BJ (cell line): ENCODE measurements at regions not wholly inside any gene's neighbourhood (a gene's known extent, or its start where the extent isn't known, plus 50 kb on each side); places are given as distances from the start of the nearest gene placed in this dataset.

Experiments
- CTCF ChIA-PET: fragments of 350-600 bp; formaldehyde crosslinking; extraction: SDS; loops from one replicate; lab custom pipeline; 2021; ENCODE audit warnings: antibody characterized with exemption, inconsistent platforms; lab: Yijun Ruan, JAX
- POLR2A ChIA-PET: fragments of 300-600 bp; sonication (Branson Sonifier 250); formaldehyde crosslinking; extraction: SDS; loops from one replicate; lab custom pipeline; 2021; ENCODE audit warnings: antibody characterized with exemption; lab: Charles Lee
- DNase-seq: peaks from one replicate; pipeline ENCODE4 v3.0.0-alpha.2; 2011; ENCODE audit warnings: low read depth
- H3K27me3 ChIP-seq: 2 replicates; pipeline ENCODE4 v1.6.0; 2011; ENCODE audit warnings: low read length; ENCODE audit not compliant: control insufficient read depth, insufficient read depth
- H3K36me3 ChIP-seq: 2 replicates; pipeline ENCODE4 v1.5.1; 2011; ENCODE audit warnings: low read length; ENCODE audit not compliant: control insufficient read depth, insufficient read depth
- H3K4me3 ChIP-seq: 2 replicates; pipeline ENCODE4 v1.5.1; 2011; ENCODE audit warnings: low read depth, mild to moderate bottlenecking, control low read depth, low read length
- TF ChIP-seq, protein P1 (sequence below): IDR thresholded peaks from 2 replicates; pipeline ENCODE4 v1.5.1; 2011; ENCODE audit warnings: low read depth, mild to moderate bottlenecking, control low read depth, inconsistent platforms, low read length, moderate library complexity; ENCODE audit not compliant: insufficient read depth

DNA sequence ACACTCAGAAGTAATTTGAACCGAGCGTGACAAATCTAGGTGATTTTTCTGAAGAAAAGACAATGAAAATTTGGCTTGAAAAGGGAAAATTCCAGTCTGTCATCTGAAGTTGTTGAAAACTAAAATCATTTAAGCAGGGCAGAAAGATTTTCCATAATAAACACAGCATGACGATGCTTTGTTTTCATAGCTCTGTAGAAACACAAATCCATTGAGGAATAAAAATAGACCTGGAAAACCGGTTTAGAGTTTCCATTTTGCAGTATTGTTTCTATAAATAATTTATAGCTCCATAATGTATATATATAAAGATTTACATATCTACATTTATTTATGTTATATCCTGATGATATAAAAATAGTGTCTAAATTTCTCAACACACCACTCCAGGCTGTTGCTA is 1918.5 kb upstream of the FLRT2 start:
- Histone ChIP-seq H3K4me3 (no peak overlapping the region), H3K27me3 (no peaks in the 10 kb centered on the region), H3K36me3 (no peaks in the 10 kb centered on the region)
- POLR2A ChIA-PET: no interaction called here
- DNase-seq: no peak
- TF ChIP-seq, protein P1, sequence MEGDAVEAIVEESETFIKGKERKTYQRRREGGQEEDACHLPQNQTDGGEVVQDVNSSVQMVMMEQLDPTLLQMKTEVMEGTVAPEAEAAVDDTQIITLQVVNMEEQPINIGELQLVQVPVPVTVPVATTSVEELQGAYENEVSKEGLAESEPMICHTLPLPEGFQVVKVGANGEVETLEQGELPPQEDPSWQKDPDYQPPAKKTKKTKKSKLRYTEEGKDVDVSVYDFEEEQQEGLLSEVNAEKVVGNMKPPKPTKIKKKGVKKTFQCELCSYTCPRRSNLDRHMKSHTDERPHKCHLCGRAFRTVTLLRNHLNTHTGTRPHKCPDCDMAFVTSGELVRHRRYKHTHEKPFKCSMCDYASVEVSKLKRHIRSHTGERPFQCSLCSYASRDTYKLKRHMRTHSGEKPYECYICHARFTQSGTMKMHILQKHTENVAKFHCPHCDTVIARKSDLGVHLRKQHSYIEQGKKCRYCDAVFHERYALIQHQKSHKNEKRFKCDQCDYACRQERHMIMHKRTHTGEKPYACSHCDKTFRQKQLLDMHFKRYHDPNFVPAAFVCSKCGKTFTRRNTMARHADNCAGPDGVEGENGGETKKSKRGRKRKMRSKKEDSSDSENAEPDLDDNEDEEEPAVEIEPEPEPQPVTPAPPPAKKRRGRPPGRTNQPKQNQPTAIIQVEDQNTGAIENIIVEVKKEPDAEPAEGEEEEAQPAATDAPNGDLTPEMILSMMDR: no peak
- CTCF ChIA-PET: no interaction called here

DNA sequence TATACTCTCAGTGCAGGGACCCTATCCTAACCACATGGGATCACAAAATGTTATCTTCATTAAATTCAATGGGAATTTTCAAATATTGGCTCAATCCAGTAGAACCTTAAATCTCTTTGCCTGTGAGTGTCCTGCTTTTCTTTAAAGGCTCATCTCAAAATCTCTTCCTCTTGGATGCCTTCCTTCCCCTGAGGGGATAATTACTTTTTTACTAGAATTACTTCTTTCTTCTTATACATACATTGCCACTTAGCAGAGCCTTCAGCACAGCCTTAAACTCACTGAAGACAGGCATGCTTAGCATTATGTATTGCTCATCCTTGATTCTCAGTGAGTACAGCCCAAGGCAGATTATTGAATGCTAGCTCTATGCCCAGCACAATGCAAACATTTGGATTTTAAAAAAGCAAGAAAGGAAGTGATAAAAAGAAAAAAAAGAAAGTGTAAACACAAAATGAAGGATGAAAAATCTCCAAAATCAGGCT is 1918.0 kb upstream of the FLRT2 start:
- TF ChIP-seq, protein P1: no peak
- CTCF ChIA-PET: no interaction called here
- Histone ChIP-seq H3K27me3 (no peaks in the 10 kb centered on the region), H3K36me3 (no peaks in the 10 kb centered on the region), H3K4me3 (no peak overlapping the region)
- no peak for DNase-seq
- POLR2A ChIA-PET: no interaction called here

DNA sequence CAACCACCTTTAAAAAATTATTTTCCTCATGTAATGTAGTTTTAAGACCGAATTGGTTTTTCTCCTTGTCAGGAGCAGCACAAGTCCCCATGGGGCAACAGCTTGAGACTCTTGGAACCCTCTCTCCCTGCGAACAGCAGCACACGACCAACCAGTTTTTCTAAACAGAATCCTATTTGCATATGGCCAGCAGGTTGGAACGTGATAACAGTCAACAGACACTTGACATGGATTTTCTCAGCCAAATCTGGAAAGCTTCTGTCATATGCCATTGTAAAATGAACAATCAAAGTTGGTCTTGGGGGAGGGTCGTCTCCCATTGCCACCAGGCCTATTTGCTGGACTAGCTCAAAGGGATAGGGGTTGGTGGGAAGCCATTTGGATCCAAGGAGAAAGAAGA is 1915.0 kb upstream of the FLRT2 start:
- CTCF ChIA-PET: no interaction called here
- POLR2A ChIA-PET: no interaction called here
- Histone ChIP-seq H3K36me3 (no peaks in the 10 kb centered on the region), H3K27me3 (no peaks in the 10 kb centered on the region), H3K4me3 (no peak overlapping the region)
- TF ChIP-seq, protein P1: no peak
- no peak for DNase-seq

DNA sequence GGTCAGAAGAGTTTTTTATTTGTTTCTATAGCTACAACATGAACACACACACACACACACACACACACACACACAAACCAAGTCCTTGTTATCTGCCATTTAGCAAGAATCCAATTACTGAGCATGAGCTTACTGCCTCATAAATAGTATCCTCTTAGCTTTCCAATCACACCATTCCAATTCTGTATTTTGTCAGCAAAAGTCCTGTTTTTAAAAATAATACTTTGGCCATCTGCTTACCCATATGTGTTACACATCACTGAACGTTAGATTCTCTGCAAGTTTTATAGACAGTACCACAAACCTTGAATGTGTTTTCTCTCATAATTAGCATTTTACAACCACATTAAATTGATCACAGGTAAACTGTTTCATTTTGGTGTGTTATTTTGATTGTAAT is 1905.4 kb upstream of the FLRT2 start:
- Histone ChIP-seq H3K27me3 (no peaks in the 10 kb centered on the region), H3K36me3 (no peaks in the 10 kb centered on the region), H3K4me3 (no peak overlapping the region)
- POLR2A ChIA-PET: interaction anchor here (0.7 kb wide), 1 partner anchor 858 kb away, joined by 3 read pairs; no protein-coding TSS in a partner anchor
- TF ChIP-seq, protein P1: no peak
- CTCF ChIA-PET: no interaction called here
- no peak for DNase-seq

DNA sequence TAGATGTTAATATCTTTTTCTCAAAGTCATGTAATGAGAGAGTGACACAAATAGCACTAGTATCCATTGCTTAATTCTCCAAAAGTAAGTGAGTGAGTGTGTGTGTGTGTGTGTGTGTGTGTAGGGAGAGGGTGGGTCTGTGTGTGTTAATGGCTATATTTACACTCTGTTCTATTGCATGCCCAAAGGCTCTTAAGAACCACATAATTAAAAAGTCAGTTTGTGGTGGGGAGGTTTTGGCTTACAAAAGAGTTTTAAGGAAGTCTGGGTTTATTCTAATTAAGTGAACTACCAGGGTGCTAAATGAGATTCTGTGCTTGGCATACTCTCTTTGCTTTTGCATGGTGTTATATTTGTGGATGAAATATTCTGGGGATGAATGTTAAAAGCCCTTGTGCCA is 1897.6 kb upstream of the FLRT2 start:
- no peak for DNase-seq
- POLR2A ChIA-PET: no interaction called here
- TF ChIP-seq, protein P1: no peak
- Histone ChIP-seq H3K36me3 (no peaks in the 10 kb centered on the region), H3K27me3 (no peaks in the 10 kb centered on the region), H3K4me3 (no peak overlapping the region)
- CTCF ChIA-PET: no interaction called here
